OCI-LY1 (cell line): ENCODE measurements at regions not wholly inside any gene's neighbourhood (a gene's known extent, or its start where the extent isn't known, plus 50 kb on each side); places are given as distances from the start of the nearest gene placed in this dataset.

Source experiments
- H2AFZ ChIP-seq: fragments of 200-600 bp; sonication (generic), shearing (Covaris generic); 2 replicates; pipeline ENCODE4 v1.6.0; 2014; ENCODE audit warnings: antibody characterized with exemption, mild to moderate bottlenecking, low read length
- H3F3A ChIP-seq: fragments of 200-600 bp; sonication (generic), shearing (Covaris generic); 2 replicates; pipeline ENCODE4 v1.6.0; 2014; ENCODE audit warnings: mild to moderate bottlenecking, antibody characterized with exemption, low read length, moderate library complexity; ENCODE audit not compliant: insufficient read depth
- H3K27ac ChIP-seq: fragments of 200-600 bp; sonication (generic); 2 replicates; pipeline ENCODE4 v1.5.1; 2014; ENCODE audit warnings: low read length, mixed run types, mild to moderate bottlenecking, low read depth; ENCODE audit not compliant: poor library complexity, severe bottlenecking
- H3K27me3 ChIP-seq: fragments of 200-600 bp; sonication (generic); 2 replicates; pipeline ENCODE4 v1.6.0; 2014; ENCODE audit warnings: antibody characterized with exemption, mild to moderate bottlenecking, low read length, moderate library complexity; ENCODE audit not compliant: insufficient read depth
- H3K36me3 ChIP-seq: fragments of 200-600 bp; sonication (generic); 2 replicates; pipeline ENCODE4 v1.6.1; 2014; ENCODE audit warnings: mild to moderate bottlenecking, antibody characterized with exemption, low read length, moderate library complexity, mixed read lengths; ENCODE audit not compliant: insufficient read depth
- H3K4me1 ChIP-seq: fragments of 200-600 bp; sonication (generic); 2 replicates; pipeline ENCODE4 v1.5.1; 2014; ENCODE audit warnings: mild to moderate bottlenecking, low read length, moderate library complexity; ENCODE audit not compliant: insufficient read depth, severe bottlenecking
- H3K4me2 ChIP-seq: fragments of 200-600 bp; sonication (generic), shearing (Covaris generic); 2 replicates; pipeline ENCODE4 v1.6.1; 2014; ENCODE audit warnings: low read length
- H3K4me3 ChIP-seq: fragments of 200-600 bp; sonication (generic); 2 replicates; pipeline ENCODE4 v1.5.1; 2014; ENCODE audit warnings: low read length, low read depth, mild to moderate bottlenecking, mixed read lengths; ENCODE audit not compliant: poor library complexity, severe bottlenecking
- H3K79me2 ChIP-seq: fragments of 200-600 bp; shearing (Covaris generic); 2 replicates; pipeline ENCODE4 v1.6.1; 2016; ENCODE audit warnings: mixed run types, low read length, mixed read lengths; ENCODE audit not compliant: insufficient read depth
- H3K9ac ChIP-seq: fragments of 200-600 bp; sonication (generic), shearing (Covaris generic); 2 replicates; pipeline ENCODE4 v1.6.1; 2014; ENCODE audit warnings: mild to moderate bottlenecking, low read length, mixed read lengths
- H3K9me2 ChIP-seq: fragments of 200-600 bp; sonication (generic), shearing (Covaris generic); 2 replicates; pipeline ENCODE4 v1.6.1; 2014; ENCODE audit warnings: low read depth, mild to moderate bottlenecking, low read length, mixed read lengths
- H3K9me3 ChIP-seq: fragments of 200-600 bp; shearing (Covaris generic); 2 replicates; pipeline ENCODE4 v1.6.1; 2014; ENCODE audit warnings: low read length, mixed read lengths
- H4K20me1 ChIP-seq: fragments of 200-600 bp; sonication (generic), shearing (Covaris generic); 2 replicates; pipeline ENCODE4 v1.6.0; 2016; ENCODE audit warnings: mild to moderate bottlenecking, low read length; ENCODE audit not compliant: insufficient read depth
- CTCF ChIP-seq: fragments of 200-600 bp; sonication (generic), shearing (Covaris generic); IDR thresholded peaks from 2 replicates; pipeline ENCODE4 v1.5.1; 2017; ENCODE audit warnings: mild to moderate bottlenecking, antibody characterized with exemption, low read length, moderate library complexity, mixed read lengths
- EZH2 ChIP-seq: fragments of 200-600 bp; sonication (generic), shearing (Covaris generic); IDR thresholded peaks from 2 replicates; pipeline ENCODE4 v1.8.0; 2017; ENCODE audit warnings: borderline replicate concordance, mixed run types, mild to moderate bottlenecking, antibody characterized with exemption, low read length, moderate library complexity, mixed read lengths

GRCh38 chr4:44056721-44057151 is 391.9 kb downstream of the KCTD8 start:
- no peak overlapping the region for H2AFZ ChIP-seq
- TF ChIP-seq EZH2 (no peak), CTCF (no peak)
- no peaks in the 10 kb centered on the region for H3K9me3 ChIP-seq
- no peaks in the 10 kb centered on the region for H3K4me1 ChIP-seq
- H3K36me3 ChIP-seq: no peaks in the 10 kb centered on the region
- H4K20me1 ChIP-seq: no peaks in the 10 kb centered on the region
- no peaks in the 10 kb centered on the region for H3F3A ChIP-seq
- H3K27me3 ChIP-seq: no peaks in the 10 kb centered on the region
- H3K4me3 ChIP-seq: no peak overlapping the region
- no peak overlapping the region for H3K9ac ChIP-seq
- no peaks in the 10 kb centered on the region for H3K9me2 ChIP-seq
- H3K79me2 ChIP-seq: no peaks in the 10 kb centered on the region
- H3K27ac ChIP-seq: no peak overlapping the region
- no peak overlapping the region for H3K4me2 ChIP-seq

- H3F3A ChIP-seq: no peaks in the 10 kb centered on the region
- H3K9me2 ChIP-seq: no peaks in the 10 kb centered on the region
- H3K36me3 ChIP-seq: no peaks in the 10 kb centered on the region
- no peaks in the 10 kb centered on the region for H3K9me3 ChIP-seq
- H3K79me2 ChIP-seq: no peaks in the 10 kb centered on the region
- no peak overlapping the region for H3K4me3 ChIP-seq
- no peaks in the 10 kb centered on the region for H4K20me1 ChIP-seq
- H3K27me3 ChIP-seq: no peaks in the 10 kb centered on the region
- H3K4me2 ChIP-seq: no peak overlapping the region
- no peak overlapping the region for H3K27ac ChIP-seq
- H2AFZ ChIP-seq: no peak overlapping the region
- H3K9ac ChIP-seq: no peak overlapping the region
- TF ChIP-seq CTCF: no peak
- no peaks in the 10 kb centered on the region for H3K4me1 ChIP-seq
Measured at GRCh38 chr4:44070843-44071242, 377.8 kb downstream of the KCTD8 start.

GRCh38 chr4:44071959-44072955 is 376.4 kb downstream of the KCTD8 start:
- TF ChIP-seq EZH2 (no peak), CTCF (no peak)
- Histone ChIP-seq H3K36me3 (no peaks in the 10 kb centered on the region), H3K4me1 (no peaks in the 10 kb centered on the region)

More at GRCh38 chr4:44071959-44072955, 376.4 kb downstream of the KCTD8 start:
- H3K9me3 ChIP-seq: no peaks in the 10 kb centered on the region
- H4K20me1 ChIP-seq: no peaks in the 10 kb centered on the region
- no peak overlapping the region for H3K9ac ChIP-seq
- no peaks in the 10 kb centered on the region for H3K27me3 ChIP-seq
- H3K4me2 ChIP-seq: no peak overlapping the region
- H3K4me3 ChIP-seq: no peak overlapping the region
- no peak overlapping the region for H2AFZ ChIP-seq
- H3K9me2 ChIP-seq: no peaks in the 10 kb centered on the region
- H3F3A ChIP-seq: no peaks in the 10 kb centered on the region
- no peaks in the 10 kb centered on the region for H3K79me2 ChIP-seq
- H3K27ac ChIP-seq: no peak overlapping the region
